K562 (cell line): ENCODE measurements at regions not wholly inside any gene's neighbourhood (a gene's known extent, or its start where the extent isn't known, plus 50 kb on each side); places are given as distances from the start of the nearest gene placed in this dataset.

Experiments used
- CBFA2T2 ChIP-seq: fragments of 450-650 bp; conservative IDR thresholded peaks from 2 replicates; pipeline ENCODE4 v1.6.1; 2017; ENCODE audit warnings: mild to moderate bottlenecking
- JUNB ChIP-seq: fragments of 450-650 bp; formaldehyde crosslinking; conservative IDR thresholded peaks from 2 replicates; pipeline ENCODE4 v1.4.0; 2020; ENCODE audit warnings: mild to moderate bottlenecking
- L3MBTL2 ChIP-seq: fragments of 450-650 bp; IDR thresholded peaks from 2 replicates; pipeline ENCODE4 v1.6.1; 2016; ENCODE audit warnings: mild to moderate bottlenecking, moderate library complexity
- MXI1 ChIP-seq: IDR thresholded peaks from 2 replicates; pipeline ENCODE4 v1.6.1; 2011; ENCODE audit warnings: low read depth, mild to moderate bottlenecking, improper control_type of control experiment, low read length
- SIN3B ChIP-seq: fragments of 450-650 bp; IDR thresholded peaks from 2 replicates; pipeline ENCODE4 v1.6.1; 2017; ENCODE audit warnings: low read depth, mild to moderate bottlenecking, moderate library complexity
- SIX5 ChIP-seq, 2 experiments: IDR thresholded peaks; 2 replicates each; pipeline ENCODE4 v1.6.1; 2011; ENCODE audit warnings: low read length in 2 of 2, borderline replicate concordance in 1 of 2, low read depth in 1 of 2, mild to moderate bottlenecking in 1 of 2, moderate library complexity in 1 of 2; ENCODE audit not compliant: insufficient read depth in 1 of 2
- SREBF1 ChIP-seq: fragments of 150-350 bp; IDR thresholded peaks from 2 replicates; pipeline ENCODE4 v1.6.1; 2014; ENCODE audit warnings: antibody characterized with exemption, low read depth, low read length, borderline replicate concordance
- TF ChIP-seq, protein P1 (sequence below): fragments of 250-450 bp; sonication (Bioruptor Pico); IDR thresholded peaks from 2 replicates; pipeline ENCODE4 v1.8.0; 2022; ENCODE audit warnings: moderate library complexity, mild to moderate bottlenecking, inconsistent platforms
- TF ChIP-seq, protein P2 (sequence below): fragments of 150-350 bp; IDR thresholded peaks from 2 replicates; pipeline ENCODE4 v1.6.1; 2014; ENCODE audit warnings: low read depth, mild to moderate bottlenecking, low read length, borderline replicate concordance

DNA sequence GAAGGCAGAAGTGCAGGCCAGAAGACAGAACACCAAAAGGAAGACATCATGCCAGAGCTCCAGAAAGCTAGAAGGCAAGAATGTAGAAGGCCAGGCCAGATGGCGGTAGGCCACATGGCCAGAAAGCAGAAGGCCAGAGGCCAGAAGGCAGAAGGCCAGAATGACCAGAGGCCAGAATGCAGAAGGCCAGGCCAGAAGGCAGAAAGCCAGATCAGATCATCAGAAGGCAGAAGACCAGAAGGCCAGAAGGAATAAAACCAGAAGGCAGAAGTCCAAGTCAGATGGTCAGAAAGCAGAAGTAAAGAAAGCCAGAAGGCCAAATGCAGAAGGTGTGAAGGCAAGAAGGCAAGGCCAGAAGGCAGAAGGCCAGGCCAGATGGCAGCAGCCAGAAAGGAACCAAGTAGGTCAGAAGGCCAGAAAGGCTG lies 185.0 kb downstream of the TUBA3C start (continued):
- TF ChIP-seq SIX5 (IDR thresholded peaks at IDR 0.05; ENCODE audit: borderline replicate concordance in 1 of 2, insufficient read depth in 1 of 2, low read depth in 1 of 2, low read length in 2 of 2) (no peak), SREBF1 (no peak), CBFA2T2 (peak; percentile 48; the same call in 1 of the 2 replicates), SIN3B (no peak), JUNB (CRISPR knock-in tag) (no peak), L3MBTL2 (peak; percentile 69), MXI1 (no peak)
- TF ChIP-seq, protein P1, sequence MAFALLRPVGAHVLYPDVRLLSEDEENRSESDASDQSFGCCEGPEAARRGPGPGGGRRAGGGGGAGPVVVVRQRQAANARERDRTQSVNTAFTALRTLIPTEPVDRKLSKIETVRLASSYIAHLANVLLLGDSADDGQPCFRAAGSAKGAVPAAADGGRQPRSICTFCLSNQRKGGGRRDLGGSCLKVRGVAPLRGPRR = no peak
- TF ChIP-seq, protein P2, sequence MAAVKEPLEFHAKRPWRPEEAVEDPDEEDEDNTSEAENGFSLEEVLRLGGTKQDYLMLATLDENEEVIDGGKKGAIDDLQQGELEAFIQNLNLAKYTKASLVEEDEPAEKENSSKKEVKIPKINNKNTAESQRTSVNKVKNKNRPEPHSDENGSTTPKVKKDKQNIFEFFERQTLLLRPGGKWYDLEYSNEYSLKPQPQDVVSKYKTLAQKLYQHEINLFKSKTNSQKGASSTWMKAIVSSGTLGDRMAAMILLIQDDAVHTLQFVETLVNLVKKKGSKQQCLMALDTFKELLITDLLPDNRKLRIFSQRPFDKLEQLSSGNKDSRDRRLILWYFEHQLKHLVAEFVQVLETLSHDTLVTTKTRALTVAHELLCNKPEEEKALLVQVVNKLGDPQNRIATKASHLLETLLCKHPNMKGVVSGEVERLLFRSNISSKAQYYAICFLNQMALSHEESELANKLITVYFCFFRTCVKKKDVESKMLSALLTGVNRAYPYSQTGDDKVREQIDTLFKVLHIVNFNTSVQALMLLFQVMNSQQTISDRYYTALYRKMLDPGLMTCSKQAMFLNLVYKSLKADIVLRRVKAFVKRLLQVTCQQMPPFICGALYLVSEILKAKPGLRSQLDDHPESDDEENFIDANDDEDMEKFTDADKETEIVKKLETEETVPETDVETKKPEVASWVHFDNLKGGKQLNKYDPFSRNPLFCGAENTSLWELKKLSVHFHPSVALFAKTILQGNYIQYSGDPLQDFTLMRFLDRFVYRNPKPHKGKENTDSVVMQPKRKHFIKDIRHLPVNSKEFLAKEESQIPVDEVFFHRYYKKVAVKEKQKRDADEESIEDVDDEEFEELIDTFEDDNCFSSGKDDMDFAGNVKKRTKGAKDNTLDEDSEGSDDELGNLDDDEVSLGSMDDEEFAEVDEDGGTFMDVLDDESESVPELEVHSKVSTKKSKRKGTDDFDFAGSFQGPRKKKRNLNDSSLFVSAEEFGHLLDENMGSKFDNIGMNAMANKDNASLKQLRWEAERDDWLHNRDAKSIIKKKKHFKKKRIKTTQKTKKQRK = no peak
